ENCODE measurements at regions not wholly inside any gene's neighbourhood (a gene's known extent, or its start where the extent isn't known, plus 50 kb on each side); places are given as distances from the start of the nearest gene placed in this dataset.
A peak's percentile ranks its signal among the peaks of the same experiment; 100 is the strongest.
"Not testable (repeated sequence)": the region's sequence is repeated elsewhere in the genome, so short reads cannot be mapped to it uniquely, and the experiment has no call there.

DNA sequence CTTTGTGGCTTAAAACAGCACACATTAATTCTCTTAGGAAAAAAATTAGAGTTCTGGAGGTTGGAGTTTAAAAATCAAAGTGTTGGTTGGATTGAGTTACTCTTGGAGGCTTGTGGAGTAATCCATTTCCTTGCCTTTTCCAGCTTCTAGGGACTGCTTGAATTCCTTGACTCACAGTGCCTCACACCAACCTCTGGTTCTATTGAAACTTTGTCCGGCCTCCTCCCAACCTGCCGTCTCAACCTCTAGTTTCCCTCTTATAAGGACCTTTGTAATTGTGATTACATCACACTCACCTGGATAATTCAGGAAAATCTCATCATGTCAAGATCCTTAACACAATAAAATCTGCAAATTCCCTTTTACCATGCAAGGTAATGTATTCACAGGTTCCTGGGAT is 764.2 kb upstream of the CDH18 start:
- not testable (repeated sequence) for DNase-seq

DNA sequence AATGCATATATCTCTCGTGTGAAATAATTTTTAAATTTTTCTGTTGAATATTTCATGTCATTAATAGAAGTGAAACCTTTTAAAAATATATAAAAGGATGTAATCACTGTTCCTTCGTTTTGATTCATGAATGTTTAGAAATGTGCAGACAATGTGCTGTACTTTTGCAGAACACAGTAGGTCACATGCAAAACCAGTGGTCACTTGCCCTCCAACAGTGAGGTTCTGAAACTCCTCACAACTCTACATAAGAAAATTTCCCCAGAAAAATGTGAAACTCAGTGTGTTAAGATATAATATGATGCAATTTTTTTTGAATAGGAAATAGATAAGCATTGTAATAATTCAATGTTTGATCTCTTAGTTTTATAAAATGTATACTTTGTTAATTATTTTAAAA is 747.7 kb upstream of the CDH18 start:
- DNase-seq = not testable (repeated sequence)

- not testable (repeated sequence) for DNase-seq
Measured at GRCh38 chr5:20732223-20732622, 744.2 kb upstream of the CDH18 start.

- DNase-seq = not testable (repeated sequence)
Measured at GRCh38 chr5:20721286-20721685, 733.3 kb upstream of the CDH18 start.

- not testable (repeated sequence) for DNase-seq
Measured at GRCh38 chr5:20711520-20712155, 723.6 kb upstream of the CDH18 start.

DNA sequence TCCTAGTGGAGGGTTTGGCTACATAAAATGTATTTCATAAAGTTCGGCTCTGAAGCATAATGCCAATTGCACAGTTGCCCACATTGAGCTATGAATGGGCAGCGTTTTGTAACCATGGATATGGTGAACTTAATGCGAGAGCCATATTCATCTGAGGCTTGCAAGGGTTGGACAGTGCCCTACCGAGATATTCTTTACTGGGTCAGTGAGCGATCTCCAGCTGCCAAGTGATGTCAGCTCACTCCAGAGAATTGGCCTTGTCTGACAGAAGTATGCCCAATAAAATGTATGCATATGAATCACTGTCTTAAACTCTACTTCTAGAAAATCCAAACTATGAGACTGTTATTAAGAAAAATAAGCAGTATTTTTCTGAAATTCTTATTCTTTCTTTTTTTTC is 719.6 kb upstream of the CDH18 start:
- DNase-seq = not testable (repeated sequence)

- DNase-seq = no peak
Measured at GRCh38 chr5:20694121-20694520, 706.1 kb upstream of the CDH18 start.

GRCh38 chr5:20692913-20693312 is 704.9 kb upstream of the CDH18 start:
- DNase-seq = no peak

DNA sequence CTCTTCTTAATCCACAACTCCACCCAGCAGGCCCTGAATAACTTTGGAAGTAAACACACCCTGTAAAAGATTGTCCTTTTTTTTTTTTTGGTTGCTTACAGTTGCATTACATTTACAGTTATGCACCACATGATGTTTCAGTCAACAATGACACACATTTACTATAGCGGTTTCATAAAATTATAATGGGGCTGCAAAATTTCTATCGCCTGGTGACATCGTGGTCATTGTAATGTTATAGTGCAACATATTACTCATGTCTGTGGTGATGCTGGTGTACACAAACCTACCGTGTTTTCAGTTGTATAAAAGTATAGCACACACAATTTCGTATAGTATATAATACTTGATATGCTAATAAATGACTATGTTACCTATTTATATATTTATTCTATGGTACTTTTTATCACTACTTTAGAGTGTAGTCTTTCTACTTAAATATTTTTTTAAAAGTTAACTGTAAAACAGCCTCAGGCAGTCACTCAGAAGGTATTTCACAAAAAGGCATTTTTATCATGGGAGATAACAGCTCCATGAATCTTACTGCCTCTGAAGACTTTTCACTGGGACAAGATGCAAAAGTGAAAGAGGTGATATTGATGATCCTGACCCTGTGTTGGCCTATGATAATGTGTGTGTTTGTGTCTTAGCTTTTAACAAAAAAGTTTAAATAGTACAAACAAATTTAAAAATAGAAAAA is 695.4 kb upstream of the CDH18 start:
- DNase-seq = no peak

- DNase-seq = no peak
Measured at GRCh38 chr5:20680718-20681302, 692.8 kb upstream of the CDH18 start.

DNA sequence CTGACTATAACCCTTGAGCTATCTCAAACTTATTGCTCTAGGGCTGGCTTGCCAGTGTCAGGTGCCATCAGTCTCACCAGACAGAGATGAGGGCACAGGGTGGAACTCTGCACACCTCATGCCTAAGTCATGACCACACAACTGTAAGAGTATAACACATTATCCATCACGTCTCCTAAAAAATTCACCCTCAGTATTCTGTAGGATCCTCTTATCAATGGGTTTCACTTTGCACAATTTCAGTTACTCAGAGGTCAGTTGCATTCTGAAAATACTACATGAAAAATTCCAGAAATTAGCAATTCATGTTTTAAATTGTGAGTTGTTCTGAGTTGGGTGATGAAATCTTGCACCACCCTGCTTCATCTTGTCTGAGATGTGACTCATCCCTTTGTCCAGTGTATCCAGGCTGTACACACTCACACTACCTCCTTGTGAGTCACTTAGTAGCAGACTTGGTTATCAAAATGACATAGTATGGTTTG is 690.9 kb upstream of the CDH18 start:
- no peak for DNase-seq

GRCh38 chr5:20678386-20678785 is 690.4 kb upstream of the CDH18 start:
- no peak for DNase-seq

DNA sequence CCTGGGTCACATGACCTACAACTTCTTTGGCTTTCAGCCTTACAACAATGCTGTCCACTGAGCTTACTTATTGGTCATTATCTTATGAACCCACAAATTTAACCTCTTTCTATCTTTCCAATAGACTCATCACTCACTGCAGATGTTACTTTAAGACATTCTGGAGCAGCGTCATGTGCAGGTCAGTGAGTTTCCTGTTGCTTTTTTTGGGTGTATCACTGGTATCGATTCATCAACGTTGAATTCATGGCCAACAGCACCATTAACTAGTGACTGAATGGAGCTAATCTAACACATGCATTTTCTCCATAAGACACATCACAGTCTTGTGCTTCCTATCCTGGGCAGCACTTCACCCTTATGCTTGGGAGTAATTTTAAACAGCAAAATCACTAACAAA is 672.6 kb upstream of the CDH18 start:
- DNase-seq = no peak

GRCh38 chr5:20656262-20656661 is 668.3 kb upstream of the CDH18 start:
- no peak for DNase-seq

DNA sequence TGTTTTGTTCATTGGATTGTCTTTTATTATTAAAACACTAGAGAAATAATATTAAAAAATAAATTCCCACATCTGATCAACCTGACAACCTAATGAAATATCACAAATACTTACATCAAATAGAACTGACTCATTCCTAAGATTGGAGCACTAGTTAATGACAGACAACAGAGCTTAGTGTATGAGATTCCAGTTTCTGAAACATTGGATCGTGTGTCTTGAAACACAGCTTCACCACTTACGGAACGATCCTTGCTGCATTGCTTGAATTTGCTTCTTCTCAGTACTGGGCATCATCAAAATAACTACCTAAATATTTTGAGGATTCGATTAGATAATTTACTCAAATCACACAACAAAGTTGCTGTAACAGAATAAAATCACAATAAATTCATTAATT is 667.2 kb upstream of the CDH18 start:
- no peak for DNase-seq

GRCh38 chr5:20654746-20655145 is 666.7 kb upstream of the CDH18 start:
- DNase-seq = no peak

GRCh38 chr5:20654033-20654432 is 666.0 kb upstream of the CDH18 start:
- no peak for DNase-seq

DNA sequence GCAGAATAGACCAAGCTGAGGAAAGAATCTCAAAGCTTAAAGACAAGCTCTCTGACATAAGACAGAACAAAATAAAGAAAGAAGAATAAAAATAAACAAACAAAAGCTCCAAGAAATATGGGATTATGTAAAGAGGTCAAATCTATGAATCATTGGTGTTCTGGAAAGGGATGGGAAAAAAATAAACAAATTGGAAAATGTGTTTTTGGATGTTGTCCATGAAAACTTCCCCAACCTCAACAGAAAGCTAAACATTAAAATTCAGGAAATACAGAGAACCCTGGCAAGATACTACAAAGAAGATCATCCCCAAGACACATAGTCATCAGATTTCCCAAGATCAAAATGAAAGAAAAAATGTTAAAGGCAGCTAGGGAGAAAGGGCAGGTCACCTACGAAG is 662.0 kb upstream of the CDH18 start:
- no peak for DNase-seq

DNA sequence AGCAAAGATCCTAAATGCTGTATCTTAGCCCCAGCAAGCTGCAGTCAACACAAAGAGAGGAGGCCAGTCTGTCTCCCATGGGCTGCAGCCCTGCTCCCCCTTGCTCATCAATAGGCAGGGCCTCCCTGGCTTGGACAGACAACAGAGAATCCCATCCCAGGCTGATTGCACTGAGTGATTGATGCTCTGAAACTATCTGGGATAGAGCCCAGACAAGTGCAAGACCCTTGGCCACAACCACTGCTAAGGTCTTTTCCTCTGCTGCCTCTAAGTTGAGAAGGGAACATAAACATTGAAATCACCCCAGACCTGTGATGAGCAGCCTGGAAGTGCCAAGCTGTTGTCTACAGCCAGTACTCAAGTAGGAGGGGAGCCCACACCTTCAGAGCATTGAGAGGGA is 661.0 kb upstream of the CDH18 start:
- no peak for DNase-seq

GRCh38 chr5:20636686-20637085 is 648.7 kb upstream of the CDH18 start:
- DNase-seq = no peak

GRCh38 chr5:20619591-20619990 is 631.6 kb upstream of the CDH18 start:
- DNase-seq = peak; percentile 24

GRCh38 chr5:20618340-20618739 is 630.3 kb upstream of the CDH18 start:
- DNase-seq = no peak

- DNase-seq = no peak
Measured at GRCh38 chr5:20617841-20618240, 629.8 kb upstream of the CDH18 start.

DNA sequence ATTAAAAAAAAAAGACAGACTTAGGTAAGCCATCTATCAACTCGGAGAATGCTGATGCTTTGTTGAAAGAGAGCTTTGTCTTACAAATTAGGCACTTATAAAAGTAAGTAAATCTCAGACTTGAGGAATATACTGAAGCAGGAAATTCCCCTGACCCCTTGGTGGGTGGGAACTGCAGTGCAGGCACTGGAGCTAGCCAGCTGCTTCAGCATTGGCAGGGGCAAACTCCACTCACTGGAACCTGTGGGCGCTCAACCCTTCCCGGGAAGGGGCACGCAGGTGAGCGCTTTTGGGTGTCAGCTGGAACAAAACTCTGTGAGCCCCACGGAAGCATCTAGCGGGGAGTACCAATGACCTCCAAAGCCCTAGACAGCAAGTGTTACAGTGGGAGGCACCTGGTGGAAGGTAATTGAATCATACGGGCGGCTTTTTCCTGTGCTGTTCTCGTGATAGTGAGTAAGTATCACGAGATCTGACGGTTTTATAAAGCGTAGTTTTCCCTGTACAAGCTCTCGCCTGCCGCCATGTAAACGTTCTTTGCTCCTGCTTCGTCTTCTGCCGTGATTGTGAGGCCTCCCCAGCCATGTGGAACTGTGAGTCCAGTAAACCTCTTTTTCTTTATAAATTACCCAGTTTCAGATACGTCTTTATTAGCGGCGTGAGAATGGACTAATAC is 628.0 kb upstream of the CDH18 start:
- no peak for DNase-seq

All from NCI-H524 treated with DMSO at 0.1 percent for 48 hours (cell line).